ENCODE measurements at regions not wholly inside any gene's neighbourhood (a gene's known extent, or its start where the extent isn't known, plus 50 kb on each side); places are given as distances from the start of the nearest gene placed in this dataset.

- TF ChIP-seq CTCF (IDR thresholded peaks at IDR 0.05) (no peak), POLR2A (IDR thresholded peaks at IDR 0.05) (no peak)
Measured at GRCh38 chr2:114119862-114120261, 230.0 kb downstream of the ACTR3 start.

Measured in lower leg skin (tissue), 3 donors.